Urinary bladder (tissue), 3 donors: ENCODE measurements at regions not wholly inside any gene's neighbourhood (a gene's known extent, or its start where the extent isn't known, plus 50 kb on each side); places are given as distances from the start of the nearest gene placed in this dataset.

ENCODE experiments used
- DNase-seq: peaks from one replicate; pipeline ENCODE4 v3.0.0-alpha.2; 2015; ENCODE audit errors: extremely low spot score
- H3K27ac ChIP-seq: one replicate; pipeline ENCODE4 v1.5.1; 2013; ENCODE audit warnings: low read depth, mild to moderate bottlenecking, moderate library complexity
- H3K36me3 ChIP-seq: one replicate; pipeline ENCODE4 v1.6.1; 2013; ENCODE audit warnings: mild to moderate bottlenecking, moderate library complexity; ENCODE audit not compliant: insufficient read depth
- H3K4me1 ChIP-seq: one replicate; pipeline ENCODE4 v1.6.1; 2013; ENCODE audit warnings: mild to moderate bottlenecking, moderate library complexity; ENCODE audit not compliant: insufficient read depth
- H3K4me3 ChIP-seq: one replicate; pipeline ENCODE4 v1.5.1; 2013; ENCODE audit warnings: low read depth, low read length
- WGBS: extraction: QIAGEN DNeasy Blood & Tissue Kit; methylation state at CpG from one replicate; pipeline ENCODE4 v1.1.7; 2013; 5-methylcytosine and 5-hydroxymethylcytosine counted together
- donor health status: healthy with polysubstance abuse.
- donor health status: healthy.

DNA sequence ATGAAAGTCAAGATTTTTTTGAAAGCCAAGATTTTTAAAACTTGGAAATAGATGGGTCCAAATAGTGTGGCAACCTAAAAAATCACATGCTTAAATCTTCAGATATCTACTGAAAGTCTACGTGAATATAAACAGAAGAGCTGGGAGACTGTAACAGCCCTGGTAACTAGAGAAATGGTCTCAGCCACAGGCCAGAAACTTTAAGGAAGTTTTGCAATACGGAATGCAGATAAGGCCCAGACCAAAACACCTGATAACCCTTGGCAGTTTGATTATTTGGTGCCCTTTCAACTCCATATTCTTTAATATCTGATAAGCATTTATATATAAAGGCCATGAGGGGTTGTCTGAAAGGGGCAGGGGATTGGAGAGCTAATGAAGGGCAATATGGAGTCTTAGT lies 537.3 kb upstream of the TGFBR2 start:
- no peak overlapping the region for H3K4me3 ChIP-seq
- WGBS, result 59% methylated on average over 2 of the region's 2 CpGs
- no peaks in the 10 kb centered on the region for H3K36me3 ChIP-seq
- H3K27ac ChIP-seq, result no peak overlapping the region
- H3K4me1 ChIP-seq, result no peaks in the 10 kb centered on the region
- DNase-seq, result no peak

DNA sequence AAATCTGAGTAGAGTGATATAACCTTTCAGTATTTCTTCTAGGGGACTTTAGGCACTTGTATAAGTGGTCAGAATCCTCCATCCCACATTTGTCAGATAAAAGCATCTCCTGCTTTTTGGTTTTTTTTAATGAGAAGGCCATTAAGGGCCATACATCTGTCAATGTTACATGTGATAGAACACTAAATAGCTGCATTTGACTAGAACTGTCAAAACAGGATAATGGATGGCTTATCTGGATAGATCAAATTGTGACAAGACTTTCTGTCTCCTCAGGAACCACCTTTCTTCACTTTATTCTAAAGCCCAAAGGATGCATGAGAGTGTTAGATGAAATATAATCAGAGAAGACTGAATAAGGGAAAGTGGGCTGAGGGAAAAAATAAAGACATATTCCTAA lies 533.4 kb upstream of the TGFBR2 start:
- H3K36me3 ChIP-seq, result no peaks in the 10 kb centered on the region

DNA sequence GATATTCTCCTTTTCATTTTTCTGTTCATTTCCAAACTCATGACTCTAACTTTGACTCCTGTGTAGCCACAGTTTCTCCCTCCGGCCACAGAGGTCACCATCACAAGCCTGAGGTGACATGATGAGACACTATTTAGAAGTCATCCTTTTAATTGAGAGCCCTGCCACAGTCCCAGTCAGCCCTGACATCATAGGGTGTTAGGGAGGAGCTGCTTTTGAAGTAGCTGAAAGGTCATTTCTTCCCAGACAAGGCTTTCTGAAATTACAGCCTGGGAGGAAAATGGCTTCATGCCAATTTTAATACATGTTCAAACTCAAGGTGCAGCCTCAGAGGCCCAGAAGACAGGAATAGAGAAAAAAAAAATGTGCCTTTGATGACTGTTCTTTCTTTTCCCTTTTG lies 532.8 kb upstream of the TGFBR2 start:
- DNase-seq, result no peak
- H3K36me3 ChIP-seq, result no peaks in the 10 kb centered on the region
- WGBS, result 61% methylated on average over 1 of the region's 1 CpG
- no peak overlapping the region for H3K27ac ChIP-seq
- no peak overlapping the region for H3K4me3 ChIP-seq
- no peaks in the 10 kb centered on the region for H3K4me1 ChIP-seq

More for the DNA sequence above, 533.4 kb upstream of the TGFBR2 start:
- Histone ChIP-seq H3K27ac (no peak overlapping the region), H3K4me1 (no peaks in the 10 kb centered on the region), H3K4me3 (no peak overlapping the region)
- no peak for DNase-seq

DNA sequence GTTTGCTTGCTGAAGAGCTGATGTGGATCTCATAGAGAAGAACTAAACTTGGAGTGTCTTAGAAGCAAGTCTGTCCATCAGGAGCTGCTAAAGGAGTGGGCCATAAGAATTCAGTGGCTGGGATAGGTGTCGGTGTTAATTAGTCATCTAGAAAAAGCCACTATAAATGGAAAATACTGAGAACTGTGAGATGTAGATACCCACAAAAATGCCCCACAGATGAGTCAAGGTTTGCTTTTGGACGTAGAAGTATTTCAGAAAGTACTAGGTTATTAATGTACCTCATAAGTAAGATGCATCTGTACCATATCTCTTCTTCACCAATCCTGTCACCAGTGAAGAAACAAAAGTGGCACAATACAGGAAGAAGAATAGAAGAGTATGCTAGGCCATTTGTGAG lies 530.9 kb upstream of the TGFBR2 start:
- H3K36me3 ChIP-seq, result no peaks in the 10 kb centered on the region
- H3K4me3 ChIP-seq, result no peak overlapping the region
- DNase-seq, result no peak
- no peak overlapping the region for H3K27ac ChIP-seq
- no peaks in the 10 kb centered on the region for H3K4me1 ChIP-seq
- WGBS, result 93% methylated on average over 2 of the region's 2 CpGs

DNA sequence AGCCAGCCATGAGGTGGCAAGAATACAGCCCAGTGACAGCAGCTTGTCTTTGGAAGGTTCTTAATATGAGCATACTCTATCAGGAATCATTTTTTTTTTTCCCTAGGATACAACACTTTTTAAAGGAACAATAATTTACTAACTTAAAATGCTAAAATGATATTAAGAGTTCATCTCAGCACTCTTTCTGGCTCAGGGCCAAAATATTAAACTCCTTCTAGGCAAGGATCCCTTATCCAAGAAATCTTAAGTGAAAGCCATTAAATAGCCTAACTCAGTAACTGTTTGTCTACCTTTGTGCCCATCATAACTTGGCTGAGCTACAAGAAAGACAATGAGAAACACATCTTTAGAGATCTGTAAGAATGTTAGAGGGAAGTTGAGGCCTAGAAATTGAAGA lies 529.5 kb upstream of the TGFBR2 start:
- H3K4me1 ChIP-seq, result no peaks in the 10 kb centered on the region
- no peak for DNase-seq
- no peak overlapping the region for H3K27ac ChIP-seq
- no peaks in the 10 kb centered on the region for H3K36me3 ChIP-seq
- no peak overlapping the region for H3K4me3 ChIP-seq

DNA sequence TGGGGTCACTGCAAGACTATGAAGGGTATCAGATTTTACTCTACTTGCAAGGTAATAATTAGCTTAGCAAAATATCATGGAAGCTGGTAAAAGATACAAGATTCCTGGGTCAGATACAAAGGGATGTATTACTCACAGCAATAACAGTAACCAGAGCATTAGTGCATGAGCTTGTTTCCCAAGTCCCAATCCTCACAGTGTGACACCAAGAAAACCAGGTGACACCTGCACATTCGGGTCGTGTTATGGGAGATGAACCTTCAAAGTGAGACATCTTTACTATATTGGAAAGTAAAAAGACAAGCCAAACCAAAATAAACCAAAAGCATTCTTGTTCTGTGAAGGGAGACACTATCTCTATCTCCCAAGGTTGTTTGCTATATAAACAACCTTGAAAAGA lies 528.7 kb upstream of the TGFBR2 start:
- DNase-seq, result no peak
- Histone ChIP-seq H3K4me3 (no peak overlapping the region), H3K27ac (no peak overlapping the region), H3K4me1 (no peaks in the 10 kb centered on the region), H3K36me3 (no peaks in the 10 kb centered on the region)
- 82% methylated on average over 2 of the region's 2 CpGs for WGBS

DNA sequence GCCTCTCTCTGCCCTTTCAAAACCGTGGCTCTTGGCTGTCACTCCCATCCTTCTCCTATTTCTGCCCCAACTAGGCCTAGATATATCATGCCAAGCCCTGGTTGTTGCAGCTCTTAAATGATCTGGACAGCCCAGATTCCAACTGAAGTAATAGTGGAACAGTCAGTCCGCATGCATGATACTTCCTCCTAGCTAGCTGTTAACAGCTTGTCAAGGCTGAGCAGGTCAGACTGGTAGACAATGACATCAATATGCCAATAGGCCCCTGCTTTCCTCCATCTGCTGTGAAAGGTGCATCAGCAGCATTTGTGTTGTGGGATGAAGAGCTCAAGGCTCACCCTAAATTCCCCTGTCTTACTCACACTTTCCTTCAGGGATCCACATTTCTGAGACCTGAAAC lies 527.7 kb upstream of the TGFBR2 start:
- Histone ChIP-seq H3K36me3 (no peaks in the 10 kb centered on the region), H3K4me3 (no peak overlapping the region), H3K27ac (no peak overlapping the region), H3K4me1 (no peaks in the 10 kb centered on the region)
- WGBS, result 76% methylated on average over 2 of the region's 2 CpGs
- no peak for DNase-seq

DNA sequence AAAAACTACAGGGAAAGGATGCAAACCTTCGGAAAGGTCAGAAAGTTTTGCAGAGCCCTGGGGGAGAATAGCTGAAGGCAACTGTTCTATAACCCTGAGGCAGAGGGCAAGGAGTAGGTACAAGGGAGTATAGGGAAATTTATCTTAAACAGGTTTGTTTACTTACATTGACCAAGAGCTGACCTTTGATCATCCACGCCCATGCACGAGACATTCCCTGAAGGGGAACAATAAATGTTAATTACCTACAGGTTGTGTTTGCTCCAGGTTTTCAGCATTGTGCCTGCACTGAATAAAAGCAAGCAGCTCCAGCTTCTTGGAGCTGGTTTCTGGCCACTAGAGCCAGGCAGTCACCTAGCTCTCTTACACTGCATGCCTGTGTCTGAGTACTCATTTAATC lies 524.5 kb upstream of the TGFBR2 start:
- 83% methylated on average over 3 of the region's 3 CpGs for WGBS
- no peak overlapping the region for H3K4me3 ChIP-seq
- no peaks in the 10 kb centered on the region for H3K4me1 ChIP-seq
- DNase-seq, result no peak
- no peaks in the 10 kb centered on the region for H3K36me3 ChIP-seq
- H3K27ac ChIP-seq, result no peak overlapping the region

DNA sequence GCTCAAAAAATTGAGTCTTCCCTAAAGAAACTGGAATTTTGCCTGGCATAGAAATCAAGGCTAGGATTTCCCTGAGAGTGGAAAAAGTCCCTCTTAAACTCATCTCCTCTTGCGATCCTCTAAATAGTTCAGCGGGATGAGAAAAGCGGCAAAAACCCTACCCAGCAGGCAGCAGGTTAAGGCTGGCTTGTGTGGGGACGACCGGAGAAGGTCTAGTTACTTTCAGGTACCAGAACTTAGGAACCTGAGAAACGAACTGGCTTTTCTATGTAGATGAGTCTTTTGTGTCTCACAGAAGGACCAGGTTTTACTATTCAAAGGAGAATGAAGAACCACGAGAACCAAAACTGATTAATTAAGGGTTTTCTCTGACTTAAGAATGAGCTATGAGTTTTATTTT lies 523.7 kb upstream of the TGFBR2 start:
- H3K4me3 ChIP-seq, result no peak overlapping the region

DNA sequence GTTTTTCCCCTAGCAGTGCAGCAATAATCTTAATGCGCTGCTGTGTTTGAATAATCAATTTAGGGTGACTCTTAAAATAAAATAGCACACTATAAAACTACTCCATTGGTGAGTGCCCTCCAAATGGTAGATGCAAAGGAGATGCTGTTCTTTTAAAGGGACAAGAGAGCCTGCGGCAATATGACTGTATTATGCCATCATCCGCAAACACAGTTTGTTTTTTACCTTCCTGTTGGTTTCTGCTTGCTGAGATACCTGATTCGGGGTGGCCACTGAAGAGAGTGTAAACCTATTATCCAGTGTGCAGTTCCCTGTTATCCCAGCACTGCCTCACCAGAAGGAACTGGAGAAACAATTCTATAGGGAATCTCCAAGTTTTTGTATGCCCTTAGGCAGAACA lies 523.1 kb upstream of the TGFBR2 start:
- DNase-seq, result no peak
- WGBS, result 83% methylated on average over 4 of the region's 4 CpGs
- H3K4me3 ChIP-seq, result no peak overlapping the region
- H3K36me3 ChIP-seq, result no peaks in the 10 kb centered on the region
- no peak overlapping the region for H3K27ac ChIP-seq
- H3K4me1 ChIP-seq, result no peaks in the 10 kb centered on the region

More for the DNA sequence above, 523.7 kb upstream of the TGFBR2 start:
- Histone ChIP-seq H3K36me3 (no peaks in the 10 kb centered on the region), H3K4me1 (no peaks in the 10 kb centered on the region), H3K27ac (no peak overlapping the region)
- 71% methylated on average over 7 of the region's 7 CpGs for WGBS
- DNase-seq, result no peak

DNA sequence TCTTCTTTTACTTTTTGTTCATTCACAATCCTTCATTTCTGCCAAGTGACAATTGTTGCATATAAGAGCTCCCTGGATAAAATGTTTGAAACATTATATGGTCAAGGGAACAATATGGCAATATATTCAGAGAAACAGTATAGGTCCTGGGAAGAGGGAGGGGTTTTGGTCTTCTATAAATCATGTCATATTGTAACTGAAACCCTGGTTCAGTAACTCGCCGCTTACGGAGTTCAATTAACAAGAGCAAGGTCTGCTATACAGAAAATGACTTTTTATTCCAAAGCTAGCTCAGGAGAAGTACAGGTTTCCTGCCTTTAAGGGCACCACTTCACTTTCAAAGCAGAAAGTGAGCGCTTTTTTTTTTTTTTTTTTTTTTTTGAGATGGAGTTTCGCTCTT lies 522.1 kb upstream of the TGFBR2 start:
- Histone ChIP-seq H3K4me3 (no peak overlapping the region), H3K36me3 (no peaks in the 10 kb centered on the region), H3K27ac (no peak overlapping the region), H3K4me1 (no peaks in the 10 kb centered on the region)
- 85% methylated on average over 5 of the region's 5 CpGs for WGBS
- no peak for DNase-seq

DNA sequence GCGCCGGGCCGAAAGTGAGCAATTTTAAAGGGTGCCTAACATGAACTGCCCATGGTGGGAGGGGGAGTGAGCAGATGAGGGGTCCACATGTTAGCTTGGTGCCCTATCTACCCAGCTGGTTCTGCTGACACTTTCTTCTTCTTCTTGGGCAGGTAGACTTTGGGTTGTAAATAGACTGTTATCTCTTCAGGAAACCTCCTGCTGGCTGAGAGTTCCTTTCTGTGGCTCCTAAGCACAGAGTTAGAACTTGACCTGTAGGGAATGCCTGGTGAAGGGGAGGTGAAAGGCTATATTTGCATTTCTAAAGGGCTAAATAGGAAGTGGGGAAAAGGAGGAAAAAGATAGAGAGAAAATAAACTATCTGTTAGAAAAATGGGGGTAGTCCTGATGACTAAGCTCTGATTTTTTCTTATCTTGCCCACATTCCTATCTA lies 521.4 kb upstream of the TGFBR2 start:
- no peak overlapping the region for H3K4me3 ChIP-seq
- no peak overlapping the region for H3K27ac ChIP-seq
- no peaks in the 10 kb centered on the region for H3K4me1 ChIP-seq
- no peaks in the 10 kb centered on the region for H3K36me3 ChIP-seq
- DNase-seq, result no peak
- WGBS, result 80% methylated on average over 3 of the region's 3 CpGs

DNA sequence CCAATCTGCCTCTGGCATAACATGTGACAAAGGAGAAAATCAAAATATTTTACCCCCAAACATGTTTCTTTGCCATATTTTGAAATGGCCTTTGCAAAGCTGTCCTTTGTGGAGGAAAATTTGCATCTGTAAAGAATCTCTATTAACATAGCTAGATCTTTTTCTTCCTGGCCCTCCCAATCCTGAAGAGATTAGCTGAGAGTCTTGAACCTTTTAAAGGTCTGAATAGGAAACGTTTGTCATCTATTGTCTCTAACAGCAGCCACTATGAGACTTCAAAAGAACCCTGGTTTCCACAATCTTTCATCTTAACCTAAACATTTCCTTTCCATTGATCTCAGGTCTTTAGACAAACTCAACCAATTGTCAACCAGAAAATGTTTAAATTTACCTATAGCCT lies 520.9 kb upstream of the TGFBR2 start:
- DNase-seq, result no peak
- Histone ChIP-seq H3K36me3 (no peaks in the 10 kb centered on the region), H3K4me3 (no peak overlapping the region), H3K27ac (no peak overlapping the region), H3K4me1 (no peaks in the 10 kb centered on the region)
- WGBS, result 29% methylated on average over 1 of the region's 1 CpG

DNA sequence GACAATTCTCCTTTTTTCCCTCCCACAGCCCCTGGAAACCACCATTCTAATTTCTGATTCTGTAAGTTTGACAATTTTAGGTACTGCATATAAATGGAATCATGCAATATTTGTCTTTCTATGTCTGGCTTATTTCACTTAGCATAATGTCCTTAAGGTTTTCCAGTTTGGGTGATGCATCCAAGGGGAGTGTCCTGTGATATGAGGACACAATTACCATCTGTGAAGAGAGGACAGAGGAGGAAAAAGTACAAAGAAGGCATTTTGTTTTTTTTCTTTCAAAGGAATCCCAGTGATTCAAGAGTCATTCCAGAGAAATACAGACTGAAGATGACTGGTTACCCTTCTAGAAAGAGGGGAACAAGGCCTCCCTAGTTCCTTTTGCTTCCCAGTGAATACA lies 514.7 kb upstream of the TGFBR2 start:
- Histone ChIP-seq H3K36me3 (no peaks in the 10 kb centered on the region), H3K27ac (no peak overlapping the region), H3K4me1 (no peaks in the 10 kb centered on the region), H3K4me3 (no peak overlapping the region)
- no peak for DNase-seq

DNA sequence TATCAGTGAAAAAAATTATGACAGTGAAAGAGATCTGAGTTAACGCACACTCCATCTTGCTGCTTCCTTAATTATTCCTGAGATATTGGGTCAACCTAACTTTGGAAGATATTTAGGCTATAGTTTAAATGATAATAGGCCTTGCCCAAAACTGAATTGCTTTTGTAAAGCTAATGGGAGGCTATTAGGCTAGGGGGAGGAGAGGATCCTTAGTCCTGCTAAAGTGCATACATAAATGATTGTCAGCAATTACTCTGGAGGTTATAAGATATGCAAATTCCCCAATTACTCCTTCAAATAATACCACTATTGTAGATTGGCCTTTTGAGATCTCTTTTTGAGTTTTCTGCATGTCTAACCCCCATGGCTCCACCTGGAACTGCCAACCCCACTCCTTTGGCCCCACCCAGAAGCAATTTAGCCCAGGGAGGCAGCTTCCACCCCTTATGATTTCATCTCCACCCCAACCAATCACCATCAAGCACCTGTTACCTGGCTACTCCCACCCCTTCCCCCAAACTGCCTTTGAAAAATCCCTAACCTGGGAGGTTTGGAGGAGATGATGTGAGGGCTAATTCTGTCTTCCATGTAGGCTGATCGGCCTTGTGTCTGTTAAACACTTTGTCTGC lies 509.3 kb upstream of the TGFBR2 start:
- WGBS, result 99% methylated on average over 2 of the region's 2 CpGs
- Histone ChIP-seq H3K36me3 (no peaks in the 10 kb centered on the region), H3K27ac (no peak overlapping the region), H3K4me3 (no peak overlapping the region), H3K4me1 (no peaks in the 10 kb centered on the region)
- DNase-seq, result no peak
